ENCODE measurements at regions not wholly inside any gene's neighbourhood (a gene's known extent, or its start where the extent isn't known, plus 50 kb on each side); places are given as distances from the start of the nearest gene placed in this dataset.

DNA sequence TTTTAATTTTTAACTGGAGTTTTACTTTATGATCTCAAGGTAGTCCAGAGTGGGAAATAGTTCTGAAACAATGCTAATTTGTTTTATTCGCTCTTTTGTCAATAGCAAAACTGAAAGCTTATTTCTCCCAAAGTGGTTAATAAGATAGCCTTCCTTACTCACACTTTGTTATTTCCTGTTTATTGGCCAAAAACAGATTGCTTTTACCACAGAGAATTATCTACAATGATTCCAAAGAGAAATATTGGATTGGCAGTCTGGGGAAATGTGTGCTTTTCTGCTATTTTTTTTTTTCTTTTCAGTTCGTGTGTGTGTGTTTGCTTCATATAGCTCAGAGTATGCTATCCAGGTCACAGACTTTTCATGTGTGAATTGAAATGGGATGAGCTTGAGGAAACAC is 756.7 kb upstream of the RGMB start:
- TF ChIP-seq, protein P1, sequence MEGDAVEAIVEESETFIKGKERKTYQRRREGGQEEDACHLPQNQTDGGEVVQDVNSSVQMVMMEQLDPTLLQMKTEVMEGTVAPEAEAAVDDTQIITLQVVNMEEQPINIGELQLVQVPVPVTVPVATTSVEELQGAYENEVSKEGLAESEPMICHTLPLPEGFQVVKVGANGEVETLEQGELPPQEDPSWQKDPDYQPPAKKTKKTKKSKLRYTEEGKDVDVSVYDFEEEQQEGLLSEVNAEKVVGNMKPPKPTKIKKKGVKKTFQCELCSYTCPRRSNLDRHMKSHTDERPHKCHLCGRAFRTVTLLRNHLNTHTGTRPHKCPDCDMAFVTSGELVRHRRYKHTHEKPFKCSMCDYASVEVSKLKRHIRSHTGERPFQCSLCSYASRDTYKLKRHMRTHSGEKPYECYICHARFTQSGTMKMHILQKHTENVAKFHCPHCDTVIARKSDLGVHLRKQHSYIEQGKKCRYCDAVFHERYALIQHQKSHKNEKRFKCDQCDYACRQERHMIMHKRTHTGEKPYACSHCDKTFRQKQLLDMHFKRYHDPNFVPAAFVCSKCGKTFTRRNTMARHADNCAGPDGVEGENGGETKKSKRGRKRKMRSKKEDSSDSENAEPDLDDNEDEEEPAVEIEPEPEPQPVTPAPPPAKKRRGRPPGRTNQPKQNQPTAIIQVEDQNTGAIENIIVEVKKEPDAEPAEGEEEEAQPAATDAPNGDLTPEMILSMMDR (IDR thresholded peaks at IDR 0.05; ENCODE audit: low read length): no peak
- TF ChIP-seq EZH2 (IDR thresholded peaks at IDR 0.05; ENCODE audit: borderline replicate concordance, low read length): no peak

Measured in OCI-LY1 (cell line).